ENCODE measurements at regions not wholly inside any gene's neighbourhood (a gene's known extent, or its start where the extent isn't known, plus 50 kb on each side); places are given as distances from the start of the nearest gene placed in this dataset.

- Histone ChIP-seq H2BK15ac (ENCODE audit: low read length) (no peak overlapping the region), H3K27me3 (replicated peaks in 1 of 4; ENCODE audit: control insufficient read depth in 3 of 4, extremely low read depth in 1 of 4, insufficient read depth in 3 of 4, low read length in 3 of 4) (no peaks in the 10 kb centered on the region), H2BK20ac (ENCODE audit: low read length) (no peak overlapping the region), H3K79me1 (ENCODE audit: low read depth, low read length) (no peaks in the 10 kb centered on the region), H2BK12ac (ENCODE audit: low read depth, low read length) (no peak overlapping the region), H2AFZ (ENCODE audit: low read length) (no peak overlapping the region), H2BK5ac (ENCODE audit: low read depth, low read length) (no peak overlapping the region), H3K23ac (ENCODE audit: insufficient read length) (no peak overlapping the region), H3K27ac (ENCODE audit: low read depth, low read length) (no peak overlapping the region), H3K14ac (ENCODE audit: insufficient read length) (no peak overlapping the region), H2BK120ac (replicated peaks; ENCODE audit: low read depth, low read length) (no peak overlapping the region), H3K23me2 (ENCODE audit: low read depth, low read length) (no peaks in the 10 kb centered on the region), H3K4me3 (ENCODE audit: extremely low read depth in 1 of 4, insufficient read depth in 2 of 4, low read depth in 3 of 4, low read length in 4 of 4) (no peak overlapping the region), H3K4ac (replicated peaks; ENCODE audit: insufficient read length, low read depth, low read length) (no peak overlapping the region), H3K9me3 (ENCODE audit: insufficient read depth in 2 of 2, low read depth in 1 of 2, low read length in 1 of 2) (no peaks in the 10 kb centered on the region), H2AK5ac (ENCODE audit: low read depth, low read length) (no peak overlapping the region), H3K36me3 (ENCODE audit: control insufficient read depth in 2 of 4, insufficient read depth in 4 of 4, low read length in 3 of 4) (no peaks in the 10 kb centered on the region), H3K18ac (ENCODE audit: extremely low read depth, low read length) (no peak overlapping the region), H3K79me2 (ENCODE audit: control insufficient read depth in 1 of 2, insufficient read depth in 2 of 2, low read length in 2 of 2) (no peaks in the 10 kb centered on the region), H3K4me1 (replicated peaks in 1 of 4; ENCODE audit: control insufficient read depth in 3 of 4, insufficient read depth in 4 of 4, low read length in 3 of 4) (no peaks in the 10 kb centered on the region), H3K9ac (replicated peaks in 1 of 4; ENCODE audit: extremely low read depth in 1 of 4, low read depth in 3 of 4, low read length in 3 of 4) (no peak overlapping the region), H4K91ac (replicated peaks; ENCODE audit: insufficient read length, low read length) (no peak overlapping the region), H4K20me1 (replicated peaks in 1 of 2; ENCODE audit: control insufficient read depth in 1 of 2, insufficient read depth in 2 of 2, low read length in 2 of 2) (no peaks in the 10 kb centered on the region), H3K4me2 (ENCODE audit: insufficient read depth in 1 of 2, low read depth in 2 of 2, low read length in 2 of 2) (no peak overlapping the region), H4K8ac (ENCODE audit: extremely low read depth, insufficient read depth, low read length) (no peak overlapping the region), H4K5ac (ENCODE audit: insufficient read length, low read depth, low read length) (no peak overlapping the region), H3K56ac (replicated peaks; ENCODE audit: insufficient read length, low read depth, low read length) (no peak overlapping the region)
- POLR2A ChIA-PET (ENCODE audit: partially characterized antibody) = no interaction called here
- CTCF ChIA-PET (ENCODE audit: partially characterized antibody) = interaction anchor here (0.6 to 1.0 kb wide), 3 partner anchors 11 to 897 kb away, joined by 3 to 5 read pairs (median 3); no protein-coding TSS in a partner anchor
- 93% methylated on average over 7 of the region's 7 CpGs; no CpG with 5 or more reads in 1 of the 2 experiments for WGBS, 2 experiments (ENCODE audit: extremely low coverage in 1 of 2, insufficient coverage in 1 of 2, insufficient read length in 1 of 2, insufficient replicate concordance in 2 of 2, low coverage in 1 of 2, low lambda C conversion rate in 2 of 2, missing lambda C conversion rate in 1 of 2)
- no peak for DNase-seq (ENCODE audit: low read depth in 1 of 2, low spot score in 2 of 2)
- FAIRE-seq = no peak
- no peak for TF ChIP-seq MAX (IDR thresholded peaks at IDR 0.05)
- TF ChIP-seq NANOG (IDR thresholded peaks at IDR 0.05; ENCODE audit: insufficient read depth, low read depth, low read length, poor library complexity, severe bottlenecking) = no peak
- no peak for TF ChIP-seq BRCA1 (IDR thresholded peaks at IDR 0.05; ENCODE audit: low read depth, low read length)
- TF ChIP-seq ASH2L (IDR thresholded peaks at IDR 0.05; ENCODE audit: low read length) = no peak
- TF ChIP-seq NRF1 (IDR thresholded peaks at IDR 0.05; ENCODE audit: low read depth, low read length) = no peak
- no peak for TF ChIP-seq BCL11A (IDR thresholded peaks at IDR 0.05; ENCODE audit: low read depth in 2 of 2, low read length in 2 of 2)
- TF ChIP-seq POLR2AphosphoS5 (IDR thresholded peaks at IDR 0.05; ENCODE audit: low read depth, low read length) = no peak
- no peak for TF ChIP-seq HDAC2 (IDR thresholded peaks at IDR 0.05; ENCODE audit: borderline replicate concordance in 1 of 2, low read depth in 2 of 2, low read length in 2 of 2)
- TF ChIP-seq PHF8 (conservative IDR thresholded peaks at IDR 0.05; ENCODE audit: low read depth, low read length) = no peak
- no peak for TF ChIP-seq ATF2 (IDR thresholded peaks at IDR 0.05; ENCODE audit: low read length)
- TF ChIP-seq TCF12 (IDR thresholded peaks at IDR 0.05; ENCODE audit: low read depth, low read length) = no peak
Measured at GRCh38 chr4:148954011-148954749, 512.0 kb upstream of the NR3C2 start.

Measured in H1 (cell line).